Neutrophil (primary cell): ENCODE measurements at regions not wholly inside any gene's neighbourhood (a gene's known extent, or its start where the extent isn't known, plus 50 kb on each side); places are given as distances from the start of the nearest gene placed in this dataset.

ENCODE experiments used
- H3K27ac ChIP-seq: fragments of 200-600 bp; sonication (generic); 2 replicates; pipeline ENCODE4 v1.5.1; 2016; ENCODE audit warnings: mild to moderate bottlenecking, moderate library complexity
- H3K27me3 ChIP-seq: fragments of 200-600 bp; sonication (generic); 2 replicates; pipeline ENCODE4 v1.6.0; 2016; ENCODE audit warnings: mild to moderate bottlenecking
- H3K36me3 ChIP-seq: fragments of 200-600 bp; sonication (generic); 2 replicates; pipeline ENCODE4 v1.5.1; 2017
- H3K4me1 ChIP-seq, 2 experiments: fragments of 200-600 bp in 1 of 2; sonication (generic) in 1 of 2; 1 replicate in 1 of 2; 2 replicates in 1 of 2; pipeline versions ENCODE4 v1.5.1 to v1.6.1; 2013 to 2016; ENCODE audit warnings: low read depth in 1 of 2, low read length in 1 of 2, mild to moderate bottlenecking in 1 of 2, moderate library complexity in 1 of 2; ENCODE audit not compliant: control insufficient read depth in 1 of 2, insufficient read depth in 1 of 2
- H3K4me3 ChIP-seq, 2 experiments: fragments of 200-600 bp in 1 of 2; sonication (generic) in 1 of 2; 1 replicate in 1 of 2; 2 replicates in 1 of 2; pipeline ENCODE4 v1.5.1; 2013 to 2016; ENCODE audit warnings: low read depth in 1 of 2, low read length in 1 of 2, mild to moderate bottlenecking in 1 of 2, moderate library complexity in 1 of 2
- H3K9me3 ChIP-seq: fragments of 200-600 bp; sonication (generic); 2 replicates; pipeline ENCODE4 v1.5.1; 2016
- CTCF ChIP-seq: fragments of 200-600 bp; sonication (generic); IDR thresholded peaks from 2 replicates; pipeline ENCODE4 v1.5.1; 2016; ENCODE audit warnings: antibody characterized with exemption

DNA sequence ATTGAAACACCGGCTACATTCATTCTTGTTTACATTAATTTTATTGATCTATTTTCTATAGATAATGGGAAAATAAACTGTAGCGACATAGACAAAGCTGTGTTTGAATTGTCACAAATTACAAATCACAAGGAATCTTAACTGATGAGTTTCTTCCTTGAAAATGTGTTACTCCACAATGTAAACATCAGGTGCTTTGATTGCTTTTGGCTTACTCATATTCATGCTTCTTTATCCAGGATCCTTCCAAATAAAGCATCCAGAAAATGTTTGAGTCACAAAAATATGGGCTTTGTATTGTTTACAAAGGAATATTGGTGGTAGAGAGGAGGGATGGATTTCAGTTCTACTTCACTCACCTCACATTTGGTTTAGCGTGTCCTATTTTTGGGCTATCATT is 64.0 kb downstream of the BMP2 start:
- TF ChIP-seq CTCF: no peak
- Histone ChIP-seq H3K27ac (no peak overlapping the region), H3K36me3 (no peaks in the 10 kb centered on the region), H3K27me3 (no peaks in the 10 kb centered on the region), H3K4me3 (no peak overlapping the region), H3K4me1 (no peaks in the 10 kb centered on the region), H3K9me3 (no peaks in the 10 kb centered on the region)

GRCh38 chr20:6832811-6833210 is 65.3 kb downstream of the BMP2 start:
- no peaks in the 10 kb centered on the region for H3K9me3 ChIP-seq
- H3K4me1 ChIP-seq: no peaks in the 10 kb centered on the region
- no peaks in the 10 kb centered on the region for H3K36me3 ChIP-seq
- TF ChIP-seq CTCF: no peak
- H3K4me3 ChIP-seq: no peak overlapping the region
- no peak overlapping the region for H3K27ac ChIP-seq
- peaks cover 5% of the 10 kb centered on the region for H3K27me3 ChIP-seq

DNA sequence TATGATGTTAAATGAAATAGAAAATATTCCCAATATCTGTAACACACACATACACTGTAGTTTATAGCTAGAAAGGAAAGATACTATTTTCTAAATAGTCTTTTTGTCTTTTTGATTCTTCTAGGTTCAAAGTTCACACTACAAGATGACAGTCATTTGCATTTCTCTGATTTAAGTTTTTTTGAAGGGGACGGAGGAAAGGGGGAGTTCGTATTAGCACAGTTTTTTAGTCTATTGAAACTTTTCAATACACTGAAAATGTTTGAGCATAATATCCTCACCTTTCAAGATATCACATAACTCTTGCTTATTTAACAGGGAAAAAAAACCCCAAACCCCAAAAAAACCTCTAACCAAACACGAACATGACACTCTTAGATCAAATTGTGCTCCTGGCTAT is 68.1 kb downstream of the BMP2 start:
- H3K9me3 ChIP-seq: no peaks in the 10 kb centered on the region
- H3K36me3 ChIP-seq: no peaks in the 10 kb centered on the region
- peaks cover 14% of the 10 kb centered on the region for H3K27me3 ChIP-seq
- no peak overlapping the region for H3K4me3 ChIP-seq
- no peak overlapping the region for H3K27ac ChIP-seq
- no peak for TF ChIP-seq CTCF
- no peaks in the 10 kb centered on the region for H3K4me1 ChIP-seq

- no peak for TF ChIP-seq CTCF
- no peaks in the 10 kb centered on the region for H3K36me3 ChIP-seq
- H3K27ac ChIP-seq: no peak overlapping the region
- peaks cover 24% of the 10 kb centered on the region for H3K27me3 ChIP-seq
- H3K4me3 ChIP-seq: no peak overlapping the region
- no peaks in the 10 kb centered on the region for H3K9me3 ChIP-seq
- no peaks in the 10 kb centered on the region for H3K4me1 ChIP-seq
These were observed 69.4 kb downstream of the BMP2 start for GRCh38 chr20:6836821-6837374.

- H3K4me3 ChIP-seq: no peak overlapping the region
- H3K9me3 ChIP-seq: no peaks in the 10 kb centered on the region
- no peaks in the 10 kb centered on the region for H3K36me3 ChIP-seq
- no peak overlapping the region for H3K27ac ChIP-seq
- no peak for TF ChIP-seq CTCF
- H3K4me1 ChIP-seq: no peaks in the 10 kb centered on the region
- H3K27me3 ChIP-seq: peaks cover 24% of the 10 kb centered on the region
These were observed 70.2 kb downstream of the BMP2 start for GRCh38 chr20:6837730-6838129.
